Left lung (tissue), 4 donors: ENCODE measurements at regions not wholly inside any gene's neighbourhood (a gene's known extent, or its start where the extent isn't known, plus 50 kb on each side); places are given as distances from the start of the nearest gene placed in this dataset.

ENCODE experiments used
- ATAC-seq: fragments of 200-7000 bp; cut with Tn5 transposase; one replicate; pipeline ENCODE4 v1.9.1; 2020; ENCODE audit warnings: moderate library complexity
- DNase-seq, 4 donors: peaks; one replicate each; pipeline ENCODE4 v3.0.0-alpha.2; 2013 to 2020
- H3K27ac ChIP-seq, 2 donors: fragments of 200-600 bp; sonication (generic) in 1 of 2; one replicate each; pipeline versions ENCODE4 v1.5.0 to v1.8.0; 2020 to 2021
- H3K27me3 ChIP-seq, 2 donors: fragments of 200-600 bp; sonication (generic) in 1 of 2; one replicate each; pipeline versions ENCODE4 v1.5.0 to v1.8.0; 2020 to 2021
- H3K36me3 ChIP-seq, 2 donors: fragments of 200-600 bp; sonication (generic) in 1 of 2; one replicate each; pipeline versions ENCODE4 v1.5.0 to v1.8.0; 2020 to 2021
- H3K4me1 ChIP-seq, 2 donors: fragments of 200-600 bp; one replicate each; pipeline ENCODE4 v1.8.0; 2021
- H3K4me3 ChIP-seq, 2 donors: fragments of 200-600 bp; sonication (generic) in 1 of 2; one replicate each; pipeline versions ENCODE4 v1.5.0 to v1.8.0; 2020 to 2021; ENCODE audit warnings: mild to moderate bottlenecking in 1 of 2
- H3K9me3 ChIP-seq, 2 donors: fragments of 200-600 bp; sonication (generic) in 1 of 2; one replicate each; pipeline versions ENCODE4 v1.5.0 to v1.8.0; 2020 to 2021
- intact Hi-C, 2 donors: fragments of 100-400 bp; cut with DNase I; formaldehyde crosslinking; loops; one replicate each; pipeline versions ENCODE4 v1.11.2 to v1.14.2; 2022
- TF ChIP-seq, protein P1 (sequence below), 2 donors: fragments of 200-600 bp; sonication (generic) in 1 of 2; IDR thresholded peaks; one replicate each; pipeline versions ENCODE4 v1.5.0 to v1.8.0; 2021; ENCODE audit warnings: antibody characterized with exemption in 2 of 2
- donor health status: DM: no; HTN: yes; CAD: no.
- donor health status: DM: no; HTN: no; CAD: no.

GRCh38 chr4:138062929-138063328, 179.2 kb downstream of the SLC7A11 start:
- no peaks in the 10 kb centered on the region for H3K36me3 ChIP-seq
- ATAC-seq (no peak), DNase-seq (no peak)
- H3K4me1 ChIP-seq, result no peaks in the 10 kb centered on the region
- H3K27me3 ChIP-seq, result no peaks in the 10 kb centered on the region
- no peak overlapping the region for H3K27ac ChIP-seq
- no peak overlapping the region for H3K4me3 ChIP-seq
- intact Hi-C loops, result no loop called here
- TF ChIP-seq, protein P1, sequence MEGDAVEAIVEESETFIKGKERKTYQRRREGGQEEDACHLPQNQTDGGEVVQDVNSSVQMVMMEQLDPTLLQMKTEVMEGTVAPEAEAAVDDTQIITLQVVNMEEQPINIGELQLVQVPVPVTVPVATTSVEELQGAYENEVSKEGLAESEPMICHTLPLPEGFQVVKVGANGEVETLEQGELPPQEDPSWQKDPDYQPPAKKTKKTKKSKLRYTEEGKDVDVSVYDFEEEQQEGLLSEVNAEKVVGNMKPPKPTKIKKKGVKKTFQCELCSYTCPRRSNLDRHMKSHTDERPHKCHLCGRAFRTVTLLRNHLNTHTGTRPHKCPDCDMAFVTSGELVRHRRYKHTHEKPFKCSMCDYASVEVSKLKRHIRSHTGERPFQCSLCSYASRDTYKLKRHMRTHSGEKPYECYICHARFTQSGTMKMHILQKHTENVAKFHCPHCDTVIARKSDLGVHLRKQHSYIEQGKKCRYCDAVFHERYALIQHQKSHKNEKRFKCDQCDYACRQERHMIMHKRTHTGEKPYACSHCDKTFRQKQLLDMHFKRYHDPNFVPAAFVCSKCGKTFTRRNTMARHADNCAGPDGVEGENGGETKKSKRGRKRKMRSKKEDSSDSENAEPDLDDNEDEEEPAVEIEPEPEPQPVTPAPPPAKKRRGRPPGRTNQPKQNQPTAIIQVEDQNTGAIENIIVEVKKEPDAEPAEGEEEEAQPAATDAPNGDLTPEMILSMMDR (IDR thresholded peaks at IDR 0.05), result no peak
- no peaks in the 10 kb centered on the region for H3K9me3 ChIP-seq

DNA sequence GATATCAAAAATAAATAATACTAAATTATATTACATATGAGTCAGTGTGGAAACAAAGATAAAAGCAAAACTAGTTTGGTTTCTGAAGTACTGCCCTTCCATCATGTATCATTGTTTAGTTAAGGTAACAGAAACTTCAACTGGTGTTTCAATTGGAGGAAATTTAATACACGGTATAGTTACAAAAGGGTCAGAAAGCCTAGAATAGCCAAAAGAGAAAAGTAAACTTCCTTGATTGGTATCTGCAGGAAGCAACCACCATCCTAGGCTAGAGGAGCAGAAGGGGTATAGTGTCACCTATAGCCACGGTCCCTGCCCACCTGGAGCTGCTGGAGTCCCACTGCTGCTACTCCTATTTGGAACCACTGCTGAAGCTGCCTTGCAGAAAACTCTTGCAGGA, 185.6 kb downstream of the SLC7A11 start:
- Histone ChIP-seq H3K4me1 (no peaks in the 10 kb centered on the region), H3K27ac (no peak overlapping the region), H3K4me3 (no peak overlapping the region), H3K9me3 (no peaks in the 10 kb centered on the region), H3K36me3 (no peaks in the 10 kb centered on the region), H3K27me3 (no peaks in the 10 kb centered on the region)
- DNase-seq, result no peak
- intact Hi-C loops, result no loop called here
- TF ChIP-seq, protein P1 (IDR thresholded peaks at IDR 0.05), result no peak
- ATAC-seq, result no peak

DNA sequence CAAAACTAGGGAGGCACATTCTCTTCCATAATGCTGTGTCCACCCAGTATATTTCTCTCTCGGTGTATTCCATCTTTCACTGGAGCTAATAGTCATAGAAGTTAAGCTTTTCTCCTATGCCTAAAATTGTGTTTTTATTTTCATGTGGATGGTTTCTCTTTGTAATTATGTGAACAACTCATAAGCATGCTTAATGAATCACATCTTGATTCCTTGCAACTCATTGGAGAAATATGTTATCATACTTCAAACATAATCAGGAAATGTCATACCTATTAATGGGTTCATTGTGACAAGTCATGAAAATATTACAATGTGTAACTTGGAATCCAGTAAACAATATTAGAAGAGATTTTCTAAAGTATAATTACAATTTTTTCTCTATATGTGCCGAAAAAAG, 186.3 kb downstream of the SLC7A11 start:
- Histone ChIP-seq H3K4me1 (no peaks in the 10 kb centered on the region), H3K9me3 (no peaks in the 10 kb centered on the region), H3K27ac (no peak overlapping the region), H3K4me3 (no peak overlapping the region), H3K36me3 (no peaks in the 10 kb centered on the region), H3K27me3 (no peaks in the 10 kb centered on the region)
- no peak for ATAC-seq
- no peak for DNase-seq
- TF ChIP-seq, protein P1 (IDR thresholded peaks at IDR 0.05), result no peak
- intact Hi-C loops, result no loop called here

DNA sequence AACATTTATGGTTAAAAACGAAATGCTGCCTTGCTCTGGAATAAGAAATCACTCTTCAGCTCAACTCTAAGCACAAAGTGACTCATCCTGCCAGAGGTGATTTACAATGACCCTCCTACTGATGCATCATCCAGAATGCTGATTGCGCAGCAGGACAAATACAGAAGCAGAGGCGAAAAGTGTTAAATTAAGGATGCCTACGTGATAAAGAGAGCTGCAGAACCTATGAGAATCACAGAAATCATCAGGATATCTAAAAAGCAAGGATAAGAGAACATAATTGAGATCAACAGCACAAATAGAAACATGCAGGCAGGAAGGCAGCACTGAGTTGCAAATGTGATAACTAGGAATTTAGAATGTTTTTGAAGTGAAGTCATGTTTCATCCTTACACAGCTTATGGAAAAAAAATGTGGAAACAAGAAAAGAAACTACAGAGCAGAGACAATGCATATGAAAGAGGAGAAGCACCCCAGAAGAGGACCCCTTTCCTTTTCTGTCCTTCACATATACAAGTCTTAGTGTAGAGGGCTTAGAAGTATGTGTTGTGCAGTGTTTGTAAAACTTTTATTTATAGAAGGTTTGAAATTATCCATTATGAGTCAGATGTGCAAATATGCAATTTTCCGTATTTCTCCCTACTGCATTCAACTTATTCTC, 188.4 kb downstream of the SLC7A11 start:
- H3K4me1 ChIP-seq, result no peaks in the 10 kb centered on the region
- H3K36me3 ChIP-seq, result no peaks in the 10 kb centered on the region
- intact Hi-C loops, result no loop called here
- no peak overlapping the region for H3K4me3 ChIP-seq
- H3K27me3 ChIP-seq, result no peaks in the 10 kb centered on the region
- ATAC-seq, result peak; percentile 73
- no peak for DNase-seq
- H3K9me3 ChIP-seq, result no peaks in the 10 kb centered on the region
- no peak overlapping the region for H3K27ac ChIP-seq
- TF ChIP-seq, protein P1 (IDR thresholded peaks at IDR 0.05), result no peak

DNA sequence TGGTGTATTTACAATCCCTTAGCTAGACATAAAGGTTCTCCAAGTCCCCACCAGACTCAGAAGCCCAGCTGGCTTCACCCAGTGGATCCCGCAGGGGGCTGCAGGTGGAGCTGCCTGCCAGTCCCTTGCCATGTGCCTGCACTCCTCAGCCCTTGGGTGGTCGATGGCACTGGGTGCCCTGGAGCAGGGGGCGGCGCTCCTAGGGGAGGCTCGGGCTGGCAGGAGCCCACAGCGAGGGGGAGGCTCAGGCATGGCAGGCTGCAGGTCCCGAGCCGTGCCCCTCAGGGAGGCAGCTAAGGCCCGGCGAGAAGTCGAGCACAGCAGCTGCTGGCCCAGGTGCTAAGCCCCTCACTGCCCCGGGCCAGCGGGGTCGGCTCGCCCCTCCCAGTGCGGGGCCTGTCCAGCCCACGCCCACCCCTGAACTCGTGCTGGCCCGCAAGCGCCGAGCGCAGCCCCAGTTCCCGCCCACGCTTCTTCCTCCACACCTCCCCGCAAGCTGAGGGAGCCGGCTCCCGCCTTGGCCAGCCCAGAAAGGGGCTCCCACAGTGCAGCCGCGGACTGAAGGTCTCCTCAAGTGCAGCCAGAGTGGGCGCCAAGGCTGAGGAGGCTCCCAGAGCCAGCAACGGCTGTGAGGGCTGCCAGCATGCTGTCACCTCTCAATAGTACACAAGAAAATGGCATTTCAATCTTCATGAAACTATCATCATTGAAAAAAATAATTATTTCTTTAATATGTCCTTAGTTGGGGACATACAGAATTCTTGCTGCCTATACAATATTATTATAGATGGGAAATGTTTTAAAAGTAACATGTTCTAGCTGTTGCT, 189.1 kb downstream of the SLC7A11 start:
- TF ChIP-seq, protein P1 (IDR thresholded peaks at IDR 0.05), result no peak
- no peaks in the 10 kb centered on the region for H3K4me1 ChIP-seq
- H3K36me3 ChIP-seq, result no peaks in the 10 kb centered on the region
- no peaks in the 10 kb centered on the region for H3K9me3 ChIP-seq
- intact Hi-C loops, result no loop called here
- H3K27ac ChIP-seq, result no peak overlapping the region
- H3K27me3 ChIP-seq, result no peaks in the 10 kb centered on the region
- H3K4me3 ChIP-seq, result no peak overlapping the region
- DNase-seq (peak in 1 of 4 donors; percentile 72), ATAC-seq (no peak)
